GM19468 (cell line): ENCODE measurements at regions not wholly inside any gene's neighbourhood (a gene's known extent, or its start where the extent isn't known, plus 50 kb on each side); places are given as distances from the start of the nearest gene placed in this dataset.

Experiments
- ATAC-seq: cut with Tn5 transposase; IDR thresholded peaks from one replicate; pipeline ENCODE4 v1.9.1; 2021; ENCODE audit warnings: mild to moderate bottlenecking, moderate library complexity, moderate number of reproducible peaks; ENCODE audit not compliant: unreplicated experiment; ENCODE audit errors: extremely low read depth

DNA sequence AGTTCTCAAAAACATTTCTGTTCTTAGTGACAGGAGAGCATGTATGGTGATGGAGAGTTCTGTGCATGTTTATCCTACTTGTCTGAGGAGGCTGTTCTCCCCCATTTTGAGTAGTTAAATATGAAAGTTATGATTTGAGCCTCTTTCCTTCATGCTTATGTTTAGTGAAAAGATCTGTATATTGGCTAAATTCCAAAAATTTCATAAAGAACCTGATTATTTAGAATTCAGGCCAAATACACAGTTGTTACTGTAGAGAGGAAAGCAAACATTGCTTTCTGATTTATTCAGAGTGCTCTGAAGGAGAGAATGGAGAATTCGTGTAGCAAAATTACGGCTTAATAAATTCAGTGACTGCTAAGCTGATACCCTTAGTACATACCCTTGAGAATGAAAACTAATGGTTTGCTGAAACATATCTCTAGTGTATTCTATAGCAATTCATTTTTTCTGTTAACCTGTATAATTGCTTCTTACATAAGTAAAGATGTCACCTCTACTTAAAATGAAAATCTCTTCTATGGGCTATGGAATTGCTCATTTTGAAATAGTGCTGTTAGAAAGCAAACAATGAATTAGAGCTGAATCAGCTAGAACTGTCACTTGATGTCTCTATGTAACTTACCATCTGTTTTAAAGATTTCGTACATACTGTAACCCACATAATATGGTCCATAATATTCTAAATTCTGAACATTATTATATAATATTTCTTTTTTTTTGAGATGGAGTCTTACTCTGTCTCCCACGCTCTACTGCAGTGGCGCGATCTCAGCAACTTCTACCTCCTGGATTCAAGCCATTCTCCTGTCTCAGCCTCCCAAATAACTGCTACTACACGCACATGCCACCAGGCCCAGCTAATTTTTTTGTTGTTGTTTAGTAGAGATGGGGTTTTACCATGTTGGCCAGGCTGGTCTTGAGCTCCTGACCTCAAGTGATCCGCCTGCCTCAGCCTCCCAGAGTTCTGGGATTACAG is 417.0 kb upstream of the RGS6 start:
- ATAC-seq = no peak

DNA sequence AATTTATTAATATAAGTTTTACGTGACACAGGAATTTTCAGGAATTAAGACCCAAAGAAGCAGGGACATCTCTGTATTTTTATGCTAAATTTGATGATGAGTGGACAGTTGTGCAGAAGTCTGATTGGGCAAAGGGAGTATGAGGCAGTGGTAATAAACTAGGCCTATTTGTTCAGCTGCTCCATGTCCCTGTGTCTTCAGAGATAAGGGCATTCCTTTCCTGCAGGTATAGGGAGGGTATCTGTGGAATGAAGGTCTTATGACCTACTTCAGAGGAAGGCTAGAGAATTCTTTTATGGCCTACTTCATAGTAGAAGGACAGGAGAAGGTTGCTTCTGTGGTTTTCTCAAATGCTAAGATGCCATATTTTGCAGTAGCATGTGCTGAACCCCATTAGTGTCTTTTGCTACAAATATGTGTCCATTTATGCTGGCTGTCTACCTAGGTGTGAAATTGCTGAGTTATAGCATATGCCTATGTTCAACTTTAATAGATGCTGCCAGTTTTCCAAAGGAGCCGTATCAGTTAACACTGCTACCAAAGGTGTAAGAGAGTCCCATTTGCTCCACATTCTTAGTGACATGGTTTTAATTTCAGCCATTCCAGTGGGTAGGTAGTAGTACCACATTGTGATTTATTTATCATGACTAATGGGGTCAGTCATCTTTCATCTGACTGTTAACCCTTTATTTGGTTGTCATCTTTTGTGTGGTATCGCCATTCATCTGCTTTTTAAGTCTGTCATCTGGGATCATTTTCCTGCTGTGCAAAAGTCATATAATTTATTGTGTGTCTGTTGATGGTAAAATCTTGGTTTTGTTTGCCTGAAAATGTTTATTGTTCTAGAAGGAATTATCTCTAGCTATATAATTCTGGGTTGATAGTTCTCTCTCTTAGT is 410.7 kb upstream of the RGS6 start:
- ATAC-seq = no peak

DNA sequence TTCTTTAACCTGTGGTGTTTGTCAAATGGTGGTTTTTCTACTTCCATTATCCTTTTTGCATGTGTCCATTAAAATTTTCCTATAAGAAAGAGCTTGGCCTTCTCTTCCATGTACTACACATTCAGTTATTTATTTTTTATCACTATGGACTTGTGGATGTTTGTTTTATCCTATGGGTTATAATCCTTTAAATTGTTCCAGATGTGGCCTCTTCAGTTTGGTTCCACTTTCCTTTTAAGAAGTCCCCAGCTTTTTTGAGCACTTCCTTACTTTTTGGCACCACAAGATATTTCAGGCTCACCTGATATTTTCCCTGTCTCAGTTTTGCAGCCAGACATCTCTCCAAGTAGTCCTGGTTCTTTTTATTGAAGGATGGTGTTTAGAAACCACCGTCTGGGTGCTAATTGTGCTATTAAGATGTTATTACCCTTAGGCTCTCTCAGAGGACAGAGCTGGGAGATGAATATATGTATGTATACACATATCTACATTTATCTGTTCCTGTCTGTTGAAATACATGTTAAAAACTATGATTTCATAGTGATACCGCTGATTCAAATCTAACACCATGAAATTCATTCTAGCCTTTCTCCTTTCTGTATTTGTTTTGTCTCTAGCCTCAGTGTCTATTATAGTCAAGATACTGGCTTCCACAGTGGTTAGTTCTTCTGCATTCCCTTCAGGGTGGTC is 408.5 kb upstream of the RGS6 start:
- peak; percentile 53 for ATAC-seq

DNA sequence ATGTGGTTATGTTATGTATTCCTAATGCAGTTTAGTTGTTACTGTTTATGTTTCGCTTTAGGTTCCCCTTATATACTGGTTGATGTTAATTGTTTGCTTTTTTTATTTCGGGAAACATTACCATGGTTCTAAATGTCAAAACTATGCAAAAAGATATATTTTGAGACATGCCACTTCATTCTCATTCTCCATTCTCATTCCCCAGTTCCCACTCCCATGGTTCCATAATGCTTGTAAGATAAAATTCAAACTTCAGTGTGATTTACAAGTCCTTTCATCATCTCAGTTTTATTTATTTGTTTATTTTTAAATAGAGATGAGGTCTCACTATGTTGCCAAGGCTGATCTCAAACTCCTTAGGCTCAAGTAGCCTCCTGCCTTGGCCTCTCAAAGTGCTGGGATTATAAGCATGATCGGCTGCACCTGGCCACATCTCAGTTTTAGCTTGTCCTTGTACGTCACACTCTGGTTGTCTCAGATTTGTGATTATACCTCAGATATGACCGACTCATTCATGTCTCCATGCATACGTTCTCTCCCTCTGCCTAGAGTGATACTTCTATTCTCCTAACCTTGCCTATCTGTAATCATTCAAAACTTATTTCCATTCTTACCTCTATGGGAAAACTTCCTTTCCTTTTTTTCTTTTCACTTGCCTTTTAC is 407.8 kb upstream of the RGS6 start:
- no peak for ATAC-seq

DNA sequence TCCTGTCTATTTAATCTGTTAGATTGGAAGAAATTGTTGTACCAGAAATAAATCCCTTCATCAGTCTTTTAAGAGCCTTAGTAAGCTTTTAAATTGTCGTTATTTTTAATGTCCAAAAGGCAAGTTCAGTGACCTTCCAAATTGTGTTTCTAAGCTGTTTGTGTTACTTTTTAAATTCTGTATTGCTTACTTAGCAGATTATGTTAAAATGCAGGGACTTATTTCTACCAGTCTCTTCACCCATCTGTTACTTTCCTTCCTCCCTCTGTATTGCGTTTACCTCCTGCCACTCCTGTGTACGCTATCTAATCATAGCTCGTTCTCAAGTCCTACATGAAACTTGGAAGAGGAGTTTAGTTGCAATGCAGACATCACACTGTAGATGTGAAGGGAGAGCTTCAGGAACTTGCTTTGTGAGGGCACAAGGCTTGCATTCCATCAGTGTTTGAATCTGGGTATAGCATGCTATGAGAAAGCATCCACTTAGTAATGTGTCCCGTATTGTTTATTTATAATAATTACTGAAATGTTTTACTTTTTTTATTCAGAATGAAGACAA is 406.5 kb upstream of the RGS6 start:
- ATAC-seq = no peak

DNA sequence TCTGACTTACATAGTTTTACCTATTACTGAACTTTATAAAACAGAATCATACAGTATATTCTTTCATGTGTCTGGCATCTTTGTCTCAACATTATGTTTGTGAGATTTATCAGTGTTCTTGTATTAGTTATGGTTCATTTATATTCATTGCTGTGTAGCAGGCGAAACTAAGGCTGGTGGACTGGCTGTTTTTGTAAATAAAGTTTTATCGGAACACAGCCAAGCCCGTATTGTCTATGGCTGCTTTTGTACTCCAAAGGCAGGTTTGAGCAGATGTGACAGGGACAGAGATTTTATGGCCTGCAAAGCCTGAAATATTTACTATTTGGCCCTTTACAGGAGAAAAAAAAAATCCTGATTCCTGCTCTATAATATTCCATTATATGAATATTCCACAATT is 405.8 kb upstream of the RGS6 start:
- ATAC-seq = no peak

DNA sequence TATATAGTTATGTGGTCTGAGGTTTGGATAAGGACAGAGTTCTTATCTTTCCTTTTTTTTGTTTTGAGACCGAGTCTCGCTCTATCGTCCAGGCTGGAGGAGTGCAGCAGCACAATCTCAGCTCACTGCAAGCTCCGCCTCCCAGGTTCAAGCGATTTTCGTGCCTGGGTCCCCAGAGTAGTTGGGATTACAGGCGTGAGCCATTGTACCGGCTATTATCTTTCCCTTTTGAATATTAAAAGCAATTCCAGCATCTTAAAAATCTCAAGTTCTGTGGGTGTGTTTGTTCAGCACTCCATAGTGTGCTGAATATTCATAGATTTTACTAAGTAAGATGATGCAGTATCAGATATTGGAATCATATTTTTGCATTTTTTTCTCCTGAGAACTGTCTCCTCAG is 404.4 kb upstream of the RGS6 start:
- no peak for ATAC-seq

DNA sequence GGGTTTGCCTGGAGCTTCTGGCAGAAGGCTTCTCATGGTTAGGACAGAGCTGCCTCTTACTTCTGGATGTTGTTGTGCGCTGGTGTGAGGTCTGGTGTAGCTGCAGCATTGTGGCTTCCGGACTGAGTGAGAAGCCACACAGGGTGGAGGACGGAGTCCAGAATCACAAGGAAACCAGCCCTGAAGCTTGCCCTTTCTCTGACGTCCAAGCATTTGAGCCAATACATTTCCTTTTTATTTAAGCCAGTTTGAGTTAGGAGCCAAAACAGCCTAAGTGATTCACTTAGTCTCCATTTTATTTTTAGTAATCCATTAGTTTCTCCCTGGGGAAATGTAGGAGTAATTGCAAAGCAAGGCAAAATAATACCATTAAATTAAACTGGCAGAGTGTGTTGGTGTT is 402.4 kb upstream of the RGS6 start:
- ATAC-seq = no peak

DNA sequence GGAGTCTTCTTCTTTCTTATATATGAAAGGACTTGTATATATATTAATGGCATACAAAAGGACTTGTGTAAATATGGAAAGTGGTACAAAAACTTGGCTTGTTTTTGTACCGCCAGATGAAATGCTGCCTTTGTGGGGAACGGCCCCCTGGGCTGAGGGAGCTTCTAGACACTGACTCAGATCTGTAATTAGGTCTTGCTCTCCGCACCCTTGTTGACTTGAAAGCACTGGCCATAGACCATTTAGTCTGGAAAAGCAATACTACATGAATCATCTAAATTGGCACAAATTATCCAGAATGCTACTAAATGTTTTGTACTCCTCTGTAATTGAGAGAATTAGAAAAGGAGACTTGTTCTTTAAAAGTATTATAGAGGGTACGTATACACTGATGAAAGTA is 399.9 kb upstream of the RGS6 start:
- ATAC-seq = no peak

DNA sequence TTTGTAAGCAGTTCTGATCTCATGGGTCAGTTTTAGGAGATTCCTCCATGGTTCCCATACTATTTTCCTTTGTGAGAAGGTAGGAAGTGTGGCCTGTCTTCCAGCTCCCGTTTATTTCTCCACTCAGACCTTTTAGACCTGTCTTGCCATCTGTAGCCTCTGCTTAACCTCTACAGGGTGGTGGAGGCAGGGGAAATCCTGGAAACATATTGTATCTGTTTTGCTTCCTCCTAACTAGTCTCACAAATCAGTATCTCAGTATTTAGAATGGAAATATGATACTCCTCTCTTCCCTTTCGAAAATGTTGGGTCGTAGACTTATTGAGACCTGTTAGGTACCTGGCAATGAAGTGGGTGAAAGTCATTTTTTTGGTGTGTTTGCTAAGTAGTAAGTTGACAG is 399.4 kb upstream of the RGS6 start:
- no peak for ATAC-seq

DNA sequence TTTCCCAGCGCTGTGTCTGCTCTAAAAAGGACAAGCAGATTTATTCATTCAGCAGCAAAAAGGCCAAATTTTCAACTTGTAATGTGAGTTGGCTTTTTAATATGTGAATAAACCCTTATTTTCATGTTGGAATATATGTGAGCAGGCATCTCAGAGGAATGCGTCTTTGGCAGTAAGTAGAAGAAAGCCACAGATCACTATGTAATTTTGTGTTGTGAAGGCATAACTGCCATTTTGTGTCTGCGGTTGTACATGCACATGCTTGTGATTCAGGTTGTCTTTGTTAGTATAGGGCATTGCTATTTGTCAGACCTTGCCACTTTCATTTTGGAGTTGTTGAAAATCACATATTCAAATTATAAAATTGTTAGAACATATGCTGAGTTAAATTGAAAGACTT is 398.8 kb upstream of the RGS6 start:
- ATAC-seq = no peak

DNA sequence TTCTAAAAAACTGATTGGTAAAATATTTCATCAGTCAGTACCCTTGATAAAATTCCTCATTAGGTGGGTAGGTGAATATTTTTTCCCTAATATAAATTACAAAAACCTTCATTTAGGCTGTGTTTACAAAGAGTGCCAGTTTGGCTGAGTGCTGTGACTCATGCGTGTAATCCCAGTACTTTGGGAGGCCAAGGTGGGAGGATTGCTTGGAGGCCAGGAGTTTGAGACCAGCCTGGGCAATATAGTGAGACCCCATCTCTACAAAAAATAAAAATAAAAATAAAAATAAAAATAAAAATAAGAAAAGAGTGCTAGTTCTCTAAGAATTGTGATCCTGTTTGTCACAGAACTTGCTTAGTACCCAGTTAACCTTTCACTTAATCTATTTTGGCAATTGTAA is 398.4 kb upstream of the RGS6 start:
- no peak for ATAC-seq

DNA sequence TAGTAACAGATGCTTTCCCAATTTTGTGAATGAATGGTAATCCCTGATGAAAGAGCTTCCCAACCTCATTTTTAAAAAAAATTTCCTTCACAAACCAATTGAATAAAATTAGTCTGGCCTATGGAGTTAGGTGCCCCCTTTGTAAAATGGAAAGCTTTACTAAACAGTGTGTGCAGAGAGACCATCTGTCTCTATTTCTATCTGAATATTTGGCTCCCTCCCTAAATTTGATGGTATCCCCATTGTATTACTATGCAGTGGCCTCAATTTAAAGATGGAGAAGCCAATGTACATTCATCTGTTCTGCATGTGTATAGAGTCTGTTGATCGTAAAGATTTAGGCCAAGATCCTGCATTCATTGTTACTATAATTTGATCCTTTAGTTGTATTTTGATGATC is 397.7 kb upstream of the RGS6 start:
- ATAC-seq = no peak

DNA sequence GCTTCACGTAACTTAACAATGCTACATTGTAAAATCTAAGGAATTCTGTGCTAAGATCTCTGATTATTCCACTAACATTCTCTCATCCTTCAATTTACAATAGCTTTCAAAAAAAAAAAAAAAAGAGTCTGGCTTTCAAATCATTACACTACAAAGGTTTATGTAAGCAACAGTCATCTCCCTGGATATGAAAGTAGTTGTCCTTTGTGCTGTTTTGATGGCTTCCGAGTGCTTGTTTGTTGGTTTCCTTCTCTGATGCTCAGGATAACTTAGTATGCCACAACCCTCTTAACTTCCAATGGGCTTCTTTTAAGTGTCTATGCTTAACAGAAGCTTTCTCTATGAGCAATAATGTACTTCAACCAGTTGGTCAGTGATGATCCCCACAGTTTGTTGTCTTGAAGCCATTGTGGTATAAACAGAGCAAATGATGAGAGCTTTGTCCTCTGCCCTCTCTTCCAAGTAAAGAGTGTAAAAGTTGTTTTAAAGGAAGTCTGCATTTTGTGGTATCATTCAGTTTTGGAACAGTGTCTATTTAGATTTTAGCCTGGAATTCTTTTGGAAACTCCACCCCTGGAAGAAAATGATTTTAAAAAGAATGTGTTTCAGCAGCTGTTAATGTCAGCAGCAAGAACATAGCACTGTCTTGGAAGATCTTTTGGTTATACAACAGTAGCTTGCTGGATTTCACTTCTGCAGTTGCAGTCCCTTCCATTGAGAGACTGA is 396.1 kb upstream of the RGS6 start:
- ATAC-seq = no peak

DNA sequence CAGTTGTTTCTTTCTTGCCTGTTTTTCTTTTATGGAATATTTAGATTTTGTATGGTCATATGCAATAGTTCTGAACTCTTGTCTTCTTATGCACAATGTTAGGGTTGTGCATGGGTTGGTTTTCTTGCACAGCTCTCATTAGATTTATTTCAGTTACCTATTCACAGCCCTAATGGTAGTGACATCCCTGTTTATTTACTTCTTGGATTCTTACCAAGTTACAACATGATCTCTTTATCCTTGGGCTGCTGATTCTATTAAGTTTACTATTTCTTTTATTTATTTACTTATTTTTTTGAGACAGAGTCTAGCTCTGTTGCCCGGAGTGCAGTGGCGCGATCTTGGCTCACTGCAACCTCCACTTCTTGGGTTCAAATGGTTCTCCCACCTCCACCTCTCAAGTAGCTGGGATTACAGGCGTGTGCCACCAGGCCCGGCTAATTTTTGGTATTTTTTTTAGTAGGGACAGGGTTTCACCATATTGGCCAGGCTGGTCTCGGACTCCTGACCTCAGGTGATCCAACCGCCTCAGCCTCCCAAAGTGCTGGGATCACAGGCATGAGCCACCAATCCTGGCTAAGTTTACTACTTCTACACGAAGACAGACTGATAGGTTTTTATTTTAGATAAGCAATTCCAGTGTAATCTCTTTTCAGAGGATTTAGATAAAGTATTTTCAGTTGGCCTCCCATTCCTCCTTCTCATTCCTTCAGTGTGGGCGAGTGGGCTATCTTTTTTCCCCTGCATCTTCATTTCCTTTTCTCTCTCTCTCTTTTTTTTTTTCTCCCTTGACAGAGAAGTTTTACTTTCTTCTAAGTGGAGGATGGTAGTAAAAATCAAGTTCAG is 395.1 kb upstream of the RGS6 start:
- ATAC-seq = no peak

DNA sequence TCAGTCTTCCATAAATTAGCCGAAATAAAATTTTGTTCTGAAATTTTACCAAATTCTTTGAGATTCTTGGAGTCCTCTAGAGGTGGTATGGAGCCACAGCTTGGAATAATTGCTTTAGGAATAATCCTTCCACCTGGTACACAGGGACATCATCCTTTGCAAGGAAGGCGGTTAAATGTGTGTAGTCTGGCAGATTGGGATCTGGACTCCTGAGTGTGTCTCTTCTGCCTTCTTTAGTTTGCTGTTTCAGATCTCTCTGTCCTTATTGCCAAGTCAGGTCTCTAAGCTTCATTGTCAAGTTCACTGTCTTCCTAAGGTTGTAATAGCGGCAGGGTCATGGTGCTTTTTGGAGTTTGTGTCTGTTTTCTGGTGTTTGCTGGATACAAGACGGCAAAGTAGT is 393.9 kb upstream of the RGS6 start:
- no peak for ATAC-seq

DNA sequence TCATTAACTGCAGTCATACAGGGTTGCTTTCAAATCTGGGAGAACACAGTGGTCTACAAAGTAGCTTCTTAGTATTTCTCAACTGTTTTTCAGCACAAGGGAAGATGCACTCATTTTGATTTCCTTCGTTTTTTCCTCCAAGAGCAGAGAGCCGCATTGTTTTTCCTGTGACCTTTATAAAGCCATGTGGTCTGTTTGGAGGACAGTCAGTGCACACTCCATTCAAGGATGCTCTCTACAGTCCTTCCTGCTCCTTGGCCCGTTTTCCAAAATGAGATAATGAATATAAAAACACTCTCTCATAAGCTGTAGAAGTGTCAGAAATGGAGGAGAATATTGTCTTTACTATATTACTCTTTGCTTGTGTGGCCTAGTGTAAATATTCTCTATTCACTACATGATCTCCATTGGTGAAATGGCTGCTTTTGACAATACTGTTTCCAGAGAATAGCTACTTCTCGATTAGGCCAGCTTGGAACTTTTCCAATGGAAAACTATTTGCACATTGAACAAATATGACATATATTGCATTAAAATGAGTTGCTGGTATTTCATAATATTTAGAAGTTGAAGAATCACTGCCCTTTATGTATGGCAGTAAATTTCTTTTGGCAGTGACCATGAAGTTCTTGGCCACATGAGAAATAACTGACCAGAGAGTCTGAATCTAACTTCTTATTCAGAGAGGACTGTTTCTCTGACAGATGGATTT is 393.1 kb upstream of the RGS6 start:
- ATAC-seq = no peak
